WI38 (cell line): ENCODE measurements at regions not wholly inside any gene's neighbourhood (a gene's known extent, or its start where the extent isn't known, plus 50 kb on each side); places are given as distances from the start of the nearest gene placed in this dataset.

Experiments used
- H3K4me3 ChIP-seq: 2 replicates; pipeline ENCODE4 v1.5.1; 2011; ENCODE audit warnings: low read depth, mild to moderate bottlenecking, control low read depth, low read length
- CTCF ChIP-seq: IDR thresholded peaks from 2 replicates; pipeline ENCODE4 v1.5.1; 2012; ENCODE audit warnings: low read depth, mild to moderate bottlenecking, control low read depth, low read length

- no peak for TF ChIP-seq CTCF
Observed at GRCh38 chr3:78070188-78070587, 1030.3 kb downstream of the ROBO2 start.

GRCh38 chr3:78076379-78076778, 1036.5 kb downstream of the ROBO2 start:
- no peak for TF ChIP-seq CTCF
- H3K4me3 ChIP-seq = no peak overlapping the region

More at GRCh38 chr3:78070188-78070587, 1030.3 kb downstream of the ROBO2 start:
- H3K4me3 ChIP-seq = no peak overlapping the region

DNA sequence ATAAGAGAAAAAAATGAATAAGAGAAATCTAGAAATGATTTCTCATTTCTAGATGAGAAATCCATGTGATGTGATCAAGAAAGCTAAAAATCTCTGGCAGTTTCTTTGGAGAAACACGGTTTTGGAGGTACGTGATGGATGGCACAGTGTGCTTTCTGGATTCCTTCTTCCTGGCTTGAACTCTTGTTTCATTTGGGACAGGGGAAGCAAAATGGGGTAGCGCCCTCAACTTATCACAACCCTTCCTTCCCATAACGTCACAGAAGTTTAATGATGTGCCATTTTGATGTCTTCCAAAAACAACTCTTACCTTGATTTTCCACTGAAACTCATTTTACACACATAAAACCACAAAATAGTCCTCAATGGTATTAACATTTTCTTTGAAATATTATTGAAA, 1037.3 kb downstream of the ROBO2 start:
- H3K4me3 ChIP-seq = no peak overlapping the region
- TF ChIP-seq CTCF = no peak

GRCh38 chr3:78077842-78078241, 1037.9 kb downstream of the ROBO2 start:
- no peak overlapping the region for H3K4me3 ChIP-seq
- no peak for TF ChIP-seq CTCF

GRCh38 chr3:78079514-78079913, 1039.6 kb downstream of the ROBO2 start:
- no peak for TF ChIP-seq CTCF
- no peak overlapping the region for H3K4me3 ChIP-seq

DNA sequence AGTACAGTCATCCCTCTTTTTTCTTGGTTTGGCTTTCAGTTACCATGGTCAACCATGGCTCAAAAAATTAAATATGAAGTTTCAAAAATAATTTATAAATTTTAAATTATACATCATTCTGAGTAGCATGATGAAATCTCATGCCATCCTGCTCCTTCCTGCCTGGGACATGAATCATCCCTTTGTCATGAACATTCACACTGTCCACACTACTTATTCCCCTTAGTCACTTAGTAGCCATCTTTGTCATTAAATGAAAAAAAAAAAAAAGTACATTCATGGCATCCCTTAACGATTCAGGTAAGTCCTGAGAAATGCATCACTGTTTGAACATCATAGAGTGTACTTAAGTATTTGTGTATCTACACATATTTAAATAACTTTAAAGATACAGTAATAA, 1046.3 kb downstream of the ROBO2 start:
- TF ChIP-seq CTCF = no peak
- no peak overlapping the region for H3K4me3 ChIP-seq

- TF ChIP-seq CTCF = no peak
- no peak overlapping the region for H3K4me3 ChIP-seq
Observed at GRCh38 chr3:78087134-78087533, 1047.2 kb downstream of the ROBO2 start.
